HG02973 (cell line): ENCODE measurements at regions not wholly inside any gene's neighbourhood (a gene's known extent, or its start where the extent isn't known, plus 50 kb on each side); places are given as distances from the start of the nearest gene placed in this dataset.

Experiments used
- ATAC-seq: cut with Tn5 transposase; IDR thresholded peaks from one replicate; pipeline ENCODE4 v1.9.1; 2021; ENCODE audit warnings: moderate library complexity; ENCODE audit not compliant: unreplicated experiment

DNA sequence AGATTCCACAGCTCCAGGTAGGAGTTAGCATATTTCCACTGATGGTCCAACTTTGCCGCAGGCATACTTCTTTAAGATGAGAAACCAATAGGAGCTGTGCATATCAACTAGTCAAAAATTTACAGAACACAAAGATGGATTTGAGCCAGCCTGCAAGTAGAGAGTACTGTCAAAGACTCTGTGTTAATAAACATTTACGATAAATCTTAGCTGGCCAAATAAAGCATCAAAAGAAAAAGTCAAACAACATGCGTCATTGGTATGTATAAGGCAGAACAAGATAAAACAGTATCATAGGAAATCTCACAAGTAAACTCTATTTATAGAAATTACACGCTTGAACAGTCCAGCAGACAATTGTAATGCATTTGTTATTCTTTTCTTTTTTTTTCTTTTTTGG is 907.4 kb upstream of the AGA start:
- no peak for ATAC-seq

DNA sequence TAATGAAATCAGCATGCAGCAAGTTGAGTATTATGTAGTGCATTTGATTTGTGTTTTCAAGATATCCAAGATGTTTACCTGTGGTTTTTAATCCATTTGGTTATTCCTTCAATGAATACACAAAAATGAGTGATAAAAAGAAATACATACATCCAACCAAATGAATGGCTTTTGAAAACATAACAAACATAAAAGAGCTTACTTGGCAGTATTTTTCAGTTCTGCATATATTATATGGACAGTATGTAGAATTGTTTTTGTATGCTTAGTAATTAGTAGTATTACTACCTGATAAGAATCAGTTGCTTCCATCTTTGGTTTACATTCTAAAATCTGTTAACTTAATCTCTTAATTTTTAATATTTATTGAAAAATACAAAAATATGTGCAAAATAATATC is 908.9 kb upstream of the AGA start:
- no peak for ATAC-seq

DNA sequence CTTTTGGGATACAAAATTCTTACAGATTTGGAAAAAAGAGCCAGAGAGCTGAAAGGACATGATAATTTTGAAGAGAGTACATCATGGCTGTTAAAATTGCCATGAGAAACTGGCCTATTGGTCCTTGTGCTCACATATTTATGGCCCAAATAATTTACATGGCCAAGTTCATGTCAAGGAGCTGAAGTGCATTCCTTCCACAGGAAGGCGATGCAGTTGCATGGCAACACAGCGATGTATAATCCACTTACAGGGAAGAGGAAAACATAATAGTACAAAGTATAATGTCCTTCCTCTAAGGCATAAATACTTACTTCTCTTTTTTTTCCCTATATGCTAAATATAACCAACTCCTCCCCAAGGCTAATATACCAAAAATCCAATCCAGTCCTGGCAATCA is 914.5 kb upstream of the AGA start:
- no peak for ATAC-seq

DNA sequence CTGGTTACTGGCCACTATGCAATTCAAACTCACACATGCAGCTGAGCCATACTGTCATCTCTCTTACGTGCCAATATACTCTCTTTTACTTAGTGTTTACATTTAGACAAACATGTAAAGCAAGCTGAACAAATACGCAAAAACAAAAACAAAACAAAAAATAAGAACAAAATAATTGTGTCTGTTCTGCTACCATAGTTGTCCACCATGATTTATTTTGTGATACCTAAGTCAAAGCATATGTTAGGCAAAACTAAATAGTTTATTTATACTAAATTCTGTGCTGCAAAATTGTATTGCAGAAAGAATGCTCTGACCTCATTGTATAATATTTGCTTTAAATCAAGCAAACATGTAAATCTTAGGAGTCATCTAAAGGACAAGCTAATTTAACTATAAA is 943.2 kb upstream of the AGA start:
- ATAC-seq = no peak

DNA sequence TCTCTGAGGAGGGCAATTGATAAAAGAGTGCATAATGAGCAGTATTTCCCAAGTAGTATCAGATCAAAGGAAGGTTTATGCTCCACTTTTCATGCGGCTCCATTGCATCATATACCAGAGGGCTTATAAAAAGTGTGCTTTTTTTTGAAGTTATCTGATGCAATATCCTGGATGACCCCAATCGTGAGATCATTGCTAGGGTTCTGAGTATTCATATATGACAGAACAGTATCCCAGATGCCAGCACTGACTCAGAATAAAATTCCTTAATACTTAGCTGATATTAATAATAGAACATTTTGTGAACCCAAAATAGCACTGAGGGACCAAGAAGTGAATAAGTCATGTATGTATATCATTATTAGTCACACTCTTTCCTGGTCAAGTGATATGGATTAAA is 945.5 kb upstream of the AGA start:
- ATAC-seq = no peak

DNA sequence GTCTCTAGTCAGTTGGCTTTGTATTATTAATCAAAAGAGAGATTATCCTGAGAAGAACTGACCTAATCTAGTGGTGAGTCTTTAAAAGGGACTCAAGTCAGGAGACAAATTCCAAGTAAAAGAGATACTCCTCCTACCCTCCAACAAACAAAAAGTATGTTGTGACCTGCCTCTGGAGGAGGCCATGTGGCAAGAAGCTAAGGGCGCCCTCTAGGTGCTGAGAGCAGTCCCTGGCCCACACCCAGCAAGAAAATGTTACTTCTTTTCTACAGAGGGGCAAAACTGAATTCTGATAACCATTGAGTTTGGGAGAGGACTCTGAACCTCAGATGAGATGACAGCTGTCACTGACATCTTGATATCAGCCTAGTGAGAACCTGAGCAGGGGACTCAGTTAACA is 953.6 kb upstream of the AGA start:
- ATAC-seq = no peak

DNA sequence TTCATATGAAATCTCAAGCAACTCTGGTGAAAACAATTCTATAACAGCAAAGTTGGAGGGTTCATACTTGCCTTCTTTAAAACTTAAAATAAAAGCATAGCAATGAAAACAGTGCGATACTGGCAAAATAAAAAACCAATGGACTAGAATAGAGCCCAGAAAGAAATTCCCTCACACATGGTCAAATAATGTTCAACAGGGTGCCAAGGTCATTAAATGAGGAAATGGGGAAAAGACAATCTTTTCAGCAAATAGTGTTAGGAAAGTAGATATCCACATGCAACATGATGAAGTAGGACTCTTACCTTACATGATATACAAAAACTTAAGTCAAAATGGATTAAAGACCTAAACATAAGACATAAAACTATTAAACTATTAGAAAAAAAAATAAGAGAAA is 970.2 kb upstream of the AGA start:
- no peak for ATAC-seq

DNA sequence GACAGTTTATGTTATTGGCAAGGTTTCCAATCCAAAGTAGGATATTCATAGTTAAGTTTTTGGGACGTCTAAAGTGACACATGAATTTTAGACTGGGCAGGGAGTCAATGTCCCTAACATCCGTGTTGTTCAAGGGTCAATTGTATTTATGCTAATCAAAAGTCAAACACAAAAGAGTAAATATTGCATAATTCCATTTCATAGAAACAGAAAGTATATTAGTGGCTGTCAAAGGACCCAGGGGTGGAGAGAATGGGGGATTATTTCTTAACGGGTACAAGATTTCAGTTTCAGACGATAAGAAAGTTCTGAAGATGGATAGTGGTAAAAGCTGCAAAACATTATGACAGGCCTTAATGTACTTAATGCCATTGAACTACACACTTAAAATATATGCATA is 971.8 kb upstream of the AGA start:
- no peak for ATAC-seq

DNA sequence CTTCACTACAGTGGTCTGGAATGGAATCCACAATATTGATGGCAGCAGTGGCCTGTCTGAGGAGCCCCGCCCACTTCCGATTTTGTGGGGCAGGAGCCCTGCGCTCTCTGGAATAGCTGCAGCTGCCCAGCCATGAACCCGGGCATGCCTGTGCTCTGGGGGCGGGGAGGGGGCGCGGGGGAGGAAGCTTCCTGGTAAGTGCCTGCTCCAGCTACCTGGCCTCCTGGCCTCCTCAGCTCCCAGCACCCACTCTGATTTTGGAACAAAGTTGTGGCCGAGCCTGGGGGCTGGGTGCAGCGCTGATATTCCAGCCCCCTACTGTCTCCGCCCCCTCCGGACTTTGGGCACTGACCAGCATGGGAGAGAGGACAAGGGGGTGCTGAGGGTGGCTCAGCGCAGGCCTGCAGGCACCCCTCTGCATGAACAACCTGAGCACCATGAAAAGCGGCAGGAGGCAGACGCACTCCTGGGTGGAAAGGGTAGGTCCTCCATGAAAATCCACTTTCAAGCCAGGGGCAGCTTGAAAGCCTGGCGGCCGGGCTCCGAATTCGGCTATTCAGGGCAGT is 972.7 kb upstream of the AGA start:
- no peak for ATAC-seq

DNA sequence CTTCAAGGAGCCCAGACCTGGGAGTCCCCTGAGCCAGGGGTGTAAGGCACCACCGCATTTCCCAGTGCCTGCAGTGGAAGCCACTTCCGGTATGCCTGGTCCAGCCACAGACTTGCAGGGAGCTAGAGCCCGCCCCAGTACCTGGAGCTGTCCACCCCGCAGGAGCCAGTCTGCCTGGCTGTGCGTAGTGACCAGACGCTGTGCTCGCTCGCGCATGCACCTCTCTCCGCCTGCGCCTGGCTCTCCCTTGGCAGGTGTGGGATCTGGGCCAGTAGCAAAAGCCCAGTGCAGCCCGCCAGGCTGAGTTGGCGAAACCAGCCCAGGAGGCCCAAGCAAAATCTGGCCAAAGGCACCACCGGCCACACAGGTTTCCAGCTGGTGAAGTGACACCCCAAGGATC is 973.7 kb upstream of the AGA start:
- ATAC-seq = no peak

DNA sequence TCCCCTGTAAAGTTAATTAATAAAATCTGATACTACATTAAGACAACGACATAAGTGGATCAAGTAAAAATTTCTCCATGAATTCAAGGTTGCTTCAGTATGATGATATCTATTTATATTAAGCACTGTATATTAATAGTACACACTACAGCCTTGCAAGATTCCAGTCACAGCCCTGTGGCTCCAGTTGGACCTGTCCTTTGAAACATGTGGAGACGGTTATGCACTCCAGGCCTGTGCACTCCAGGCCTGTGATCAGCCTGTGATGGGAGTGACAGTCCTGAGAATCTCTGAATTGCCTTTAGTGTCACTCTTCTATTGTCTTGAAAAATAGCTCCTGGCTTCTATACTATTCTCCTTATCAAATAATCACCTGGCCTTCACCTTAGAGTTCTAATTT is 981.1 kb upstream of the AGA start:
- ATAC-seq = no peak

DNA sequence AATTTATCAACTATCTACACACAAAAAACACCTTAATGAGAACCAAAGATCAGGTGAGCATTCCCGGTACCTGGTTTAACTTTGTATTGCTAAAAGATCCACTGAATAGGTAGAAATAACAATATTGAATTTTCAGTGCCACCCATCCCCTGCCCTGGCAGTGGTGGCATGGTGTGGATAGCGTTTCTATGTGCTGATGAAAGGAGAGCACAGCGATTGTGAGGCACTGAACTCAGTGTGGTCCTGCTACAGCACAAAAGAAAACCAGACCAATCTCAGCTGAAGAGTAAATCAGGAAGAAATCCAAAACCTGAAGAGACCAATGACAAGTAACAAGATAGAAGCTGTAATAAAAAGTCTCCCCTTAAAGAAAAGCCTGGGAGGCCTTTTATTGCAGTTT is 984.6 kb upstream of the AGA start:
- ATAC-seq = no peak

DNA sequence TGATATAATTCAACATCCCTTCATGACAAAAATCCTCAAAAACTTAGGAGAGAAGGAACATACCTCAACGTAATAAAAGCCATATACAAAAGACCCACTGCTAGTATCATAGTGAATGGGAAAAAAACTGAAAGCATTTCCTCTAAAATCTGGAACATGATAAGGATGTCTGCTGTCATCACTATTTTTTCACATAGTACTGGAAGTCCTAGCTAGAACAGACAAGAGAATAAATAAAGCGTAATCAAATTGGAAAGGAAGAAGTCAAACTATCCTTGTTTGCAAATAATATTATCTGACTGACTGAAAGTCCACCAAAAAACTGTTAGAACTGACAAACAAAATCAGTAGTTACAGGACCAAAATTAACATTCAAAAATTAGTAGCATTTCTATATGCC is 985.4 kb upstream of the AGA start:
- ATAC-seq = no peak

DNA sequence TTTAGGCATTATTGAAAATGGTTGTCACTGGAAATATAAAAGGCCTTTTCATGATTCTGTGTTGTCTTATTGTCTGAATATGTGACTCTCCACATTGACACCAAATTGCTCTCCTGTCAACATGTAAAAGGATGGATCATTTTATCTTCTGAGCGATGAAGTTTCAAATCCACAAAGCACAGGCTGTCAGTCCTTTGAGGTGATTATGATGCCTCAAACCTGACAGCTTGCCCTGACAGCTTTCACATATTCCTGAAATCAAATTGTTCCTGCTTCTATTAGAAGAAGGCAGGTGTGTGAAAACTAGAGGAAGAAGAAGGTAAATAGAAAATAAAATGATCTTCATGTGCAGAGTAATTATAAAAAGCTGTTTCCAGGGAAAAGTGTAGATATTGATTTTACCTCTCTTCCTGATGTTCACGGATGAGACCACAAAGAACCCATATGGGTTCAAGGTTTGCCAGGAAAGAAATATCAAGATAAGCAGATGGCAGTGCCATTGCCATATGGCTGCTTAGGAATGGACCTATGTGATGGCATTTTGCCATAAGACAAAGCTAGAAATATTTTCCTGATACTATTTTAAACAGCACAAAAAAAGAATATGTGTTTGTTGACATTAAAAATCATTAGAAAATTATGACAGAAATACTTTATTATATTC is 1006.3 kb upstream of the AGA start:
- ATAC-seq = no peak

DNA sequence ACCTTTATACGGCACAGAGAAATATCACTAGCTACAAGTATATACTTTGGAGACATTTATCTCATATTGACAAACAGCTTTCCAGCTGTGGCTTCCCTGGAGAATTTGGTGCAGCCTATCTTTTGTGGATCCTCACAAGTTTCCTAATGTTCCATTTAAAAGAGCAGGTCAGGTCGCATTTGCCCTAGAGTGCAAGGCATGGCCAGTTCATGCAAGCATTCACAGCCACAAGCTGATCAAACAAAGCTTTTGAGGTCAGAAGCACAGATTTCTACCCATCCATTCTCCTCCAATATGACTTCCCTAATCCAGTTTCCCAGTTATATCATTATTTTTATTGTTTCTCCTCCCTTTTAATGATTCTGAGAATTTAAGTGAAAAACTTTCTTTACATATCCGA is 1008.4 kb upstream of the AGA start:
- no peak for ATAC-seq

DNA sequence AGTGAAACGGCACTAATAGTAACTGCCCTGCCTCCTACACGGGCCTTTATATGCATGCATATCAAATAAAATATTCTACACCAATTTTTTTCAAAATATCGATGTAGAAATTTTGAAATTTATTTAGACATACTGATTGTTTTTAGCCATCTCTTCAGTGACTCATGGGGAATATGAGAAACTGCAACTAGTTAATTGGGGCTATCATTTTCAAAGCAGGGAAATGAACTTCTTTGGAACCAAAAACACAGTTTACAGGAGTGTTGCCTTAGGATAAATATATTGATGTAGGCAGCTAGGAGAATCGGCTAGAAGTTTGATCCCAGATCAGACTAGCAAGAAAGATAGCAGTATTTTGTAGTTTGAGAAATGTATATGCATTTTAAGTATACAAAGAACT is 1010.8 kb upstream of the AGA start:
- ATAC-seq = no peak

DNA sequence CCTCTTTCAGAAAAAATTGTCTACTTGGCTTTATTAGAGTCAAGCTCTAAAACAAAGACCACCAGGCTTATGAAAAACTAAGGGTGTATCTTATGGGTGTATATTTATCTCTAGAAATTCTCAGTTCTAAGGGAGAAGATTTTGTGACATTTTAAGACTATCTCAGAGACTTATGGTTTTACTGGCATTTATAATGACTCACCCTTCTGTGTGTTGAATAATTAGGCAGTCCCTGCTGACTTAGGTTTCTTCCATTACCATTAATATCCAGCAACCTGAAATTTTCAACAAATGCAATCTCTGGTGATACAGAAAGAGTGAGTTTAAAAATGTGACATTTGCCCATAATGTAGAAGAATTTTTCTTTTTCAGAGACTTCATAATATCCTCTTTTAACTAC is 1015.0 kb upstream of the AGA start:
- no peak for ATAC-seq

DNA sequence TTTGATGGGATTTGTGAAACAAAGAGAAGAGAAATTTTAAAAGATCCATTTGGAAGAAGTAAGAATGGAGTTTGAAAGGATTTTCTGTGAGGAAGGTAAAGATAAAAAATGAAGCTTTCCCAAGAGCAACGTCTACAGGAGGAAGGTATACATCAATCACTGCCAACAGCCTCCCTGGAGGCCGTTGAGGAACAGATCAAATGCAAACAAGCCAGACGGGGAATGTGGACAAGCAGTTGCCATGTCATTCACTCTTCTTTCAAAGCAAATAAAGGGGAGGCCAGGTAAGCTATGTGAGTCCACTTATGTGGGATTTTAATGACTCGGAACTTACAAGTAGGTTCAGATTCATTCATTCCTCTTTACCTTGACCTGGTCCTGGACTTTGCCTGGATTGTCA is 1020.5 kb upstream of the AGA start:
- no peak for ATAC-seq

DNA sequence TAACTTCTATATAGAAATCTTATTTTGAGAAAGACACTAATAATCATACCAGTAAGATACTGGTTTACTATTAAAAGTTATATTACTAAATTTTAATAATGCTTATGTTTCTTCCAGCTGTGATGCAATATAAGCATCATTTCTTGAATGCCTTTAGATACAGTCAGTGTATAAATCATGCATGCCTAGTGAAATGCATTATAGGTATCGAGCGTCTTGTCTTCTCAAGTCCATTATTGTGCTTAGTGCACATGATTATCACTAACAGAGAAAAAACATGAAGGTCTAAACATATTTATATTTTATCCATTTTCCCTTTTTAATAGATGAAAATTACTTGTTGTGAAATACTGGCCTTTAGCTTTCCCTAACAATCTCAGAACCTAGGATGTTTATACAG is 1021.5 kb upstream of the AGA start:
- no peak for ATAC-seq

DNA sequence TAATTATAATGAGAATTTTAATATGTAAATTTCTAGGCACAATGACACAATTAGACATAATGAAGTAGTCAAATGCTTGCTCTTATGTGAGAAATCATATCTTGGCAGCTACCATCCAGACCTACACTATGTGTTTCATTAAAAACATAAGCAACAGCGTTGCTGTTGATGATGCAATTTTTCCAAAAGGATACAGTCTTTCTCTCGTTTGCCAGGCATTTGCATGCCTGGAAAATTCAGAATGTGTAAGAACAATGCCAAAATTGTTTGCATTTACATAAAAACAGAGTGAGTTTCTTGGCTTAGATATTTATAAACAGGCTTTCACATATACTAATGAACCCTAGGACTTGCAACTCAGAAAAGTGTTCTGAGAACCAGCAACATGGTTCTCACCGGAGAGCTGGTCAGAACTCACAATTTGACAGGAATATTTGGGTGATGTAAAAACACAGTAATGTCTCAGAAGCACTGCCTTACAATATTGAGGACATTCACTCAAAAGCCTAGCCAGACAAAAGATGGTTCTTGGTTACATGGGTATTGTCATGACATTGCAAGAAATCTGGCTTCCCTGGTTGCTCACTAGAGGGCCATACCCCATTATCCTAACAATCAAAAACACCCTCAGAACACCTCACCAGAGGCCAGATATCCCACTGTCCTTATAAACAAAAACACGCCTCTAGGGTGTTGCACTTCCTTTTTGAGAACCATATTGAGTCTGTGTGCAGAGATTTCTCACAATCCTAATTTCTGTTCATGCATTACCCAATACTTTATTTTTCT is 1029.0 kb upstream of the AGA start:
- no peak for ATAC-seq

DNA sequence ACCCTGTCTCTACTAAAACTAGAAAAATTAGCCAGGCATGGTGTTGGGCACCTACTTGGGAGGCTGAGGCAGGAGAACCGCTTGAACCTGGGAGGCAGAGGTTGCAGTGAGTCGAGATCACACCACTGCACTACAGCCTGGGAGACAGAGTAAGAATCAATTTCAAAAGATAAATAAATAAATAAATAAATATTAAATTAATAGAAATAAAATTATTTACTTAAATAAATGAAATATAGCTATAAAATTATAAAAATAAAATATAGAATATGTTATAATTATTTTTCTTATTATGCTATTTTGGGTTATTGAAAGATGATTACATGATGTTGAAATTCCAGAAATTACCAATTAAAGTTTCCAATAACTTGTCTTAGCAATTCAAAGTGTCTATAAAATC is 1029.8 kb upstream of the AGA start:
- no peak for ATAC-seq

DNA sequence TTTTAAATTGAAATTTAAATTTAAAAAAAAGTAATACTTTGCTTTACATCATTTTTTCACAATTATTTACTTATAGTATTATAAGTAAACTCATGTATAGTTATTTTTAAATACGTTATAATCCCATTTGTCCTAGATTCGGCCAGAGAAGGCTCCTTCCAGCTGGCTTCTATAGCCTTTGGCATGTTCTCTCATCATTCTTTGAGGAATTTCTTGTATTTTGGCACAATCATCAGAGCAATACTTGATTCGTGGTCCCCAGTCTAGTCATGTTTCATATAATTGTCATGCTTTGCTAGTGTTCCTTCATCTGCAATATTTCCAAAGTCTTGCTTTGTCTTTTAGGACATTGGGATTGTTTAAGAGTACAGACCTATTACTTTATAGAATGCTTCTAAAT is 1037.9 kb upstream of the AGA start:
- no peak for ATAC-seq

DNA sequence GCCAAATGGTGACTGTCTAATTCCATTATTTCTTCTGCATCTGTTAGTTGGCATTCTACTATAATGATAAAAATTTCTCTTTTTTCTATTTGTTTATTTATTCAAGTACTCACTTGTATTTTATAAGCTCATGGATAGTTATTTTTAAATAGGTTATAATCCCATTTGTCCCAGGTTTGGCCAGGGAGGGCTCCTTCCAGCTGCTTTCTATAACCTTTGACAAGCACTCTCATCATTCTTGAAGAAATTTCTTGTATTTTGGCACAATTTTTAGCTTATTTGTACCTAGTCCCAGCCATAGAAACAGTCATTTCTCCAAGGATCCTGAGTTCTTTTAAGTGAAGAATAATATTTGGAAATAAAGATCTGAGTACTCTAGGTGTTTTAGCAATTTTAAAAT is 1038.6 kb upstream of the AGA start:
- ATAC-seq = no peak
